ENCODE measurements at regions not wholly inside any gene's neighbourhood (a gene's known extent, or its start where the extent isn't known, plus 50 kb on each side); places are given as distances from the start of the nearest gene placed in this dataset.

DNA sequence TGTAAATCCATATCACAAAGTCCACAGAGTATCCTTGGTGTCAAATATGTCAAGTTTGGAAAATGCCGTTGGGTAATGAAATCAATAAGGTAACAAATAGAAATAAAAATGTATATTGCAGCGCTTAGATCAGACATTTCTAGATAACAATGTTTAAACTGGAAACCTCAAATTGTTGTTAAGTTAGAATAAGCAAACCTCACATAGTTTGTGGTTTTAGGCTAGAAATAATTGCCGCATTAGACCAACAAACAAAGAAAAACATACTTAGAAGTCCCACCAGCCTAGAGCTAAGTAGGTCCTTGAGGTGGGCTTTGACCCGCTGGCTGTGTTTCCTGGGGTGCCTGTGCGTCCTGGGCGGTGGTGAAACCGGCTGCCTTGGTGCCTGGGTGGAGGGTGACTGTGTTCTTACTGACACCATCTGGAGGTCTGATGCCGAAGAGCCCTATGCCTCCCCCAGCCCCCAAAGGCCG lies 71.4 kb downstream of the DACT2 start:
- TF ChIP-seq, protein P1, sequence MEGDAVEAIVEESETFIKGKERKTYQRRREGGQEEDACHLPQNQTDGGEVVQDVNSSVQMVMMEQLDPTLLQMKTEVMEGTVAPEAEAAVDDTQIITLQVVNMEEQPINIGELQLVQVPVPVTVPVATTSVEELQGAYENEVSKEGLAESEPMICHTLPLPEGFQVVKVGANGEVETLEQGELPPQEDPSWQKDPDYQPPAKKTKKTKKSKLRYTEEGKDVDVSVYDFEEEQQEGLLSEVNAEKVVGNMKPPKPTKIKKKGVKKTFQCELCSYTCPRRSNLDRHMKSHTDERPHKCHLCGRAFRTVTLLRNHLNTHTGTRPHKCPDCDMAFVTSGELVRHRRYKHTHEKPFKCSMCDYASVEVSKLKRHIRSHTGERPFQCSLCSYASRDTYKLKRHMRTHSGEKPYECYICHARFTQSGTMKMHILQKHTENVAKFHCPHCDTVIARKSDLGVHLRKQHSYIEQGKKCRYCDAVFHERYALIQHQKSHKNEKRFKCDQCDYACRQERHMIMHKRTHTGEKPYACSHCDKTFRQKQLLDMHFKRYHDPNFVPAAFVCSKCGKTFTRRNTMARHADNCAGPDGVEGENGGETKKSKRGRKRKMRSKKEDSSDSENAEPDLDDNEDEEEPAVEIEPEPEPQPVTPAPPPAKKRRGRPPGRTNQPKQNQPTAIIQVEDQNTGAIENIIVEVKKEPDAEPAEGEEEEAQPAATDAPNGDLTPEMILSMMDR (IDR thresholded peaks at IDR 0.05) = no peak
- TF ChIP-seq POLR2A (IDR thresholded peaks at IDR 0.05) (no peak), EP300 (IDR thresholded peaks at IDR 0.05) (no peak)

Measured in stomach (tissue), 4 donors.